ENCODE measurements at regions not wholly inside any gene's neighbourhood (a gene's known extent, or its start where the extent isn't known, plus 50 kb on each side); places are given as distances from the start of the nearest gene placed in this dataset.

DNA sequence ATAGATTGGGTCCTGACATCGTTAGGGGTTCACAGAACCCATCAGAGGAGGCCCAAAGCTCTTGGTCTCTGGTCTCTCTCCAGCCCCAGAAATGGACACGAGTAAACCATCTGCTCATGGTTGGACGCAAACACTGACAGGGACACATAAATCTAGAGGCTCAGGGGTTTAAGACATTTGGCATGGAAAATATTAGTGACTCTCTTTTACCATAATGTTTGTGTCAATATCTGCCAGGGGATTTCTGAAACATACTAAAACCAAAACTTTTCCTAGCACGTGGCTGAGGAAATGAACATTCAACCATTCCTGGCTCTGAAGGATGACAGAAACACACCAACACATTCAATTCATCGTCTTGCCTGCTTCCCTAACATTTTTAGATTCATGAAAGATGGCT lies 226.2 kb downstream of the SP3 start:
- TF ChIP-seq, protein P1, sequence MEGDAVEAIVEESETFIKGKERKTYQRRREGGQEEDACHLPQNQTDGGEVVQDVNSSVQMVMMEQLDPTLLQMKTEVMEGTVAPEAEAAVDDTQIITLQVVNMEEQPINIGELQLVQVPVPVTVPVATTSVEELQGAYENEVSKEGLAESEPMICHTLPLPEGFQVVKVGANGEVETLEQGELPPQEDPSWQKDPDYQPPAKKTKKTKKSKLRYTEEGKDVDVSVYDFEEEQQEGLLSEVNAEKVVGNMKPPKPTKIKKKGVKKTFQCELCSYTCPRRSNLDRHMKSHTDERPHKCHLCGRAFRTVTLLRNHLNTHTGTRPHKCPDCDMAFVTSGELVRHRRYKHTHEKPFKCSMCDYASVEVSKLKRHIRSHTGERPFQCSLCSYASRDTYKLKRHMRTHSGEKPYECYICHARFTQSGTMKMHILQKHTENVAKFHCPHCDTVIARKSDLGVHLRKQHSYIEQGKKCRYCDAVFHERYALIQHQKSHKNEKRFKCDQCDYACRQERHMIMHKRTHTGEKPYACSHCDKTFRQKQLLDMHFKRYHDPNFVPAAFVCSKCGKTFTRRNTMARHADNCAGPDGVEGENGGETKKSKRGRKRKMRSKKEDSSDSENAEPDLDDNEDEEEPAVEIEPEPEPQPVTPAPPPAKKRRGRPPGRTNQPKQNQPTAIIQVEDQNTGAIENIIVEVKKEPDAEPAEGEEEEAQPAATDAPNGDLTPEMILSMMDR (IDR thresholded peaks at IDR 0.05): no peak
- TF ChIP-seq POLR2A (IDR thresholded peaks at IDR 0.05): no peak
- TF ChIP-seq EP300 (IDR thresholded peaks at IDR 0.05): no peak

All from ovary (tissue), 3 donors.